Right cardiac atrium (tissue), 5 donors: ENCODE measurements at regions not wholly inside any gene's neighbourhood (a gene's known extent, or its start where the extent isn't known, plus 50 kb on each side); places are given as distances from the start of the nearest gene placed in this dataset.
"Not testable (repeated sequence)": the region's sequence is repeated elsewhere in the genome, so short reads cannot be mapped to it uniquely, and the experiment has no call there.

Experiments
- ATAC-seq, 2 donors: fragments of 200-7000 bp; cut with Tn5 transposase; one replicate each; pipeline versions ENCODE4 v1.8.0 to v1.9.1; 2020; ENCODE audit warnings: moderate library complexity in 2 of 2, mild to moderate bottlenecking in 1 of 2
- DNase-seq, 3 donors: peaks; one replicate each; pipeline ENCODE4 v3.0.0-alpha.2; 2020
- H3K27ac ChIP-seq: one replicate; pipeline ENCODE4 v1.5.1; 2013; ENCODE audit warnings: mild to moderate bottlenecking, low read length, control low read depth, moderate library complexity
- H3K27me3 ChIP-seq: one replicate; pipeline ENCODE4 v1.6.1; 2013; ENCODE audit not compliant: control insufficient read depth, insufficient read depth
- H3K4me1 ChIP-seq: one replicate; pipeline ENCODE4 v1.6.1; 2013; ENCODE audit warnings: low read length; ENCODE audit not compliant: control insufficient read depth, insufficient read depth
- H3K4me3 ChIP-seq: one replicate; pipeline ENCODE4 v1.5.1; 2013; ENCODE audit warnings: low read length, control low read depth
- H3K9me3 ChIP-seq: one replicate; pipeline ENCODE4 v1.6.1; 2013; ENCODE audit warnings: low read length; ENCODE audit not compliant: control insufficient read depth
- WGBS: extraction: QIAGEN DNeasy Blood & Tissue Kit; methylation state at CpG from one replicate; pipeline ENCODE4 v1.1.7; 2013; 5-methylcytosine and 5-hydroxymethylcytosine counted together
- intact Hi-C, 4 donors: fragments of 100-400 bp; cut with DNase I; formaldehyde crosslinking; loops; one replicate each; pipeline versions ENCODE4 v1.11.0 to v1.14.0; 2022 to 2023
- donor health status: healthy with polysubstance abuse.
- donor health status: DM: no; HTN: yes; CAD: no.
- donor health status: DM: no; HTN: no; CAD: no.
- donor health status: DM: no; HTN: yes; CAD: no; lungs with severe emphysema.
- donor health status: DM: yes; HTN: yes; CAD: no.

GRCh38 chr3:178209618-178210017 lies 326.6 kb upstream of the KCNMB2 start:
- H3K27me3 ChIP-seq, H3K4me3 ChIP-seq, H3K9me3 ChIP-seq, H3K4me1 ChIP-seq, ATAC-seq, DNase-seq, intact Hi-C loops, H3K27ac ChIP-seq: not testable (repeated sequence)
- WGBS: 93% methylated on average over 2 of the region's 2 CpGs

DNA sequence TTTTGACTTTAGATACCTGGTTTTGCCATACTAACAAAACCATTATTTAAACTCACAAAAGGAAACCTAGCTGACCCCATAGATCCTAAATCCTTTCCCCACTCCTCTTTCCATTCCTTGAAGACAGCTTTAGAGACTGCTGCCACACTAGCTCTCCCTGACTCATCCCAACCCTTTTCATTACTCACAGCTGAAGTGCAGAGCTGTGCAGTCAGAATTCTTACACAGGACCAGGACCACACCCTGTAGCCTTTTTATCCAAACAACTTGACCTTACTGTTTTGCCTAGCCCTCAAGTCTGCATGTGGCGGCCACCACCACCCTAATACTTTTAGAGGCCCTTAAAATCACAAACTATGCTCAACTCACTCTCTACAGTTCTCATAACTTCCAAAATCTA lies 325.1 kb upstream of the KCNMB2 start:
- ATAC-seq, H3K9me3 ChIP-seq: not testable (repeated sequence)

GRCh38 chr3:178217479-178217878 lies 318.8 kb upstream of the KCNMB2 start:
- Histone ChIP-seq H3K9me3 (no peaks in the 10 kb centered on the region), H3K4me3 (no peak overlapping the region), H3K27me3 (no peaks in the 10 kb centered on the region), H3K27ac (no peak overlapping the region), H3K4me1 (no peaks in the 10 kb centered on the region)
- DNase-seq (no peak), ATAC-seq (no peak)
- 87% methylated on average over 2 of the region's 2 CpGs for WGBS
- intact Hi-C loops: no loop called here

More for the DNA sequence above, 325.1 kb upstream of the KCNMB2 start:
- 95% methylated on average over 1 of the region's 1 CpG for WGBS
- intact Hi-C loops, H3K27me3 ChIP-seq, DNase-seq, H3K4me1 ChIP-seq, H3K4me3 ChIP-seq, H3K27ac ChIP-seq: not testable (repeated sequence)

DNA sequence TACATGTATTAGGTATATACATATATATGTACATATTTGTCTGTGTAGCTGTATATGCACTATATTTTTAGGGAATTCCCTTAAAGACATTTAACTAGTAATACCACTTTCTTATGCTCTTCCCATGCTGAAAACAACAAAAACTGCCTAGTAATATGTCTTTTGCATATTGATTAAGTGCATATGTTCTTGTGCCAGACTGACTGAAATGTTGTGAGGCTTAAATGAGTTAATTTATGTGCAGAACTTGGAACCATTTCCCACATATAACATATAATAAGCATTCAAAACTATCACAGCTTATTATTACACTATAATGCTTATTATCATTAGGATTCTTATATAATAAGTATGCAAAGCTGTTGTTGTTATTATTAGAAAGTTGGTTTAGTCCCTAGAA lies 318.0 kb upstream of the KCNMB2 start:
- Histone ChIP-seq H3K27me3 (no peaks in the 10 kb centered on the region), H3K9me3 (no peaks in the 10 kb centered on the region), H3K4me1 (no peaks in the 10 kb centered on the region), H3K4me3 (no peak overlapping the region), H3K27ac (no peak overlapping the region)
- intact Hi-C loops: no loop called here
- ATAC-seq: no peak
- DNase-seq: no peak

DNA sequence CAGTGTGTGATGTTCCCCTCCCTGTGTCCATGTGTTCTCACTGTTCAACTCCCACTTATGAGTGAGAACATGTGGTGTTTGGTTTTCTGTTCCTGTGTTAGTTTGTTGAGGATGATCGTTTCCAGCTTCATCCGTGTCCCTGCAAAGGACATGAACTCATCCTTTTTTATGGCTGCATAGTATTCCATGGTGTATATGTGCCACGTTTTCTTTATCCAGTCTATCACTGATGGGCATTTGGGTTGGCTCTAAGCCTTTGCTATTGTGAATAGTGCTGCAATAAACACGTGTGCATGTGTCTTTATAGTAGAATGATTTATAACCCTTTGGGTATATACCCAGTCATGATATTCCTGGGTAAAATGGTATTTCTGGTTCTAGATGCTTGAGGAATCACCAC lies 316.6 kb upstream of the KCNMB2 start:
- H3K4me3 ChIP-seq, intact Hi-C loops, H3K9me3 ChIP-seq, H3K27ac ChIP-seq, H3K27me3 ChIP-seq, H3K4me1 ChIP-seq, DNase-seq, ATAC-seq: not testable (repeated sequence)
- WGBS: 90% methylated on average over 4 of the region's 4 CpGs

GRCh38 chr3:178223876-178224275 lies 312.4 kb upstream of the KCNMB2 start:
- no peaks in the 10 kb centered on the region for H3K4me1 ChIP-seq

GRCh38 chr3:178226094-178226493 lies 310.1 kb upstream of the KCNMB2 start:
- Histone ChIP-seq H3K9me3 (no peaks in the 10 kb centered on the region), H3K27ac (no peak overlapping the region), H3K4me1 (no peaks in the 10 kb centered on the region), H3K4me3 (no peak overlapping the region), H3K27me3 (no peaks in the 10 kb centered on the region)
- intact Hi-C loops: no loop called here
- DNase-seq (no peak), ATAC-seq (no peak)
- 87% methylated on average over 2 of the region's 2 CpGs for WGBS

More at GRCh38 chr3:178223876-178224275, 312.4 kb upstream of the KCNMB2 start:
- no peaks in the 10 kb centered on the region for H3K9me3 ChIP-seq
- H3K27ac ChIP-seq: no peak overlapping the region
- intact Hi-C loops: no loop called here
- H3K4me3 ChIP-seq: no peak overlapping the region
- DNase-seq (no peak), ATAC-seq (no peak)
- H3K27me3 ChIP-seq: no peaks in the 10 kb centered on the region

GRCh38 chr3:178231645-178232044 lies 304.6 kb upstream of the KCNMB2 start:
- Histone ChIP-seq H3K27me3 (no peaks in the 10 kb centered on the region), H3K9me3 (no peaks in the 10 kb centered on the region), H3K4me3 (no peak overlapping the region), H3K4me1 (no peaks in the 10 kb centered on the region), H3K27ac (no peak overlapping the region)
- WGBS: 95% methylated on average over 3 of the region's 3 CpGs
- intact Hi-C loops: no loop called here
- ATAC-seq (no peak), DNase-seq (no peak)

- 95% methylated on average over 5 of the region's 5 CpGs for WGBS
- ATAC-seq: no peak
- intact Hi-C loops: no loop called here
- no peak overlapping the region for H3K27ac ChIP-seq
- no peaks in the 10 kb centered on the region for H3K27me3 ChIP-seq
- H3K4me1 ChIP-seq: no peaks in the 10 kb centered on the region
- no peaks in the 10 kb centered on the region for H3K9me3 ChIP-seq
- no peak overlapping the region for H3K4me3 ChIP-seq
- no peak for DNase-seq
Measured at GRCh38 chr3:178233371-178234071, 302.7 kb upstream of the KCNMB2 start.

GRCh38 chr3:178236555-178237277 lies 299.5 kb upstream of the KCNMB2 start:
- WGBS: 59% methylated on average over 5 of the region's 5 CpGs
- no peak overlapping the region for H3K4me3 ChIP-seq

DNA sequence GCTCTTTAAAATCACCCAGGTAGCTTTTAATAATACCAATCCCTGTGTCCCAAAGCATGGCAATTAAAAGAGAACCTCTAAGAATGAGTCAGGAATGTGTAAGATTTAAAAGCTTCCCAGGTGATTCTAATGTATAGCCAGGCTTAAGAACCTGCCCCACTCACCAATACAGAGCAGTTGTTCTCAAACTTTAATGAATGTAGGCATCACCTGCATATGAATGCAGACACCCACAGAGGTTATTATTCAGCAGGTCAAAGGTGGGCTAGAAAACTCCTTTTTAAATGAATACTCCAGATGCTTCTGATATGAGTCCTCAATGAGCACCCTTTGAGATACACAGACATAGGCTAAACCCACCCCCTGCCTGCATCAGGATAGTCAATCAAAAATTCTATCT lies 298.1 kb upstream of the KCNMB2 start:
- ATAC-seq: no peak
- no peaks in the 10 kb centered on the region for H3K9me3 ChIP-seq
- intact Hi-C loops: no loop called here
- H3K4me1 ChIP-seq: no peaks in the 10 kb centered on the region
- H3K4me3 ChIP-seq: no peak overlapping the region
- H3K27ac ChIP-seq: no peak overlapping the region
- DNase-seq: no peak
- no peaks in the 10 kb centered on the region for H3K27me3 ChIP-seq

More at GRCh38 chr3:178236555-178237277, 299.5 kb upstream of the KCNMB2 start:
- ATAC-seq (no peak), DNase-seq (no peak)
- intact Hi-C loops: no loop called here
- Histone ChIP-seq H3K27ac (no peak overlapping the region), H3K9me3 (no peaks in the 10 kb centered on the region), H3K4me1 (no peaks in the 10 kb centered on the region), H3K27me3 (no peaks in the 10 kb centered on the region)
